SU-DHL-6 (cell line): ENCODE measurements at regions not wholly inside any gene's neighbourhood (a gene's known extent, or its start where the extent isn't known, plus 50 kb on each side); places are given as distances from the start of the nearest gene placed in this dataset.

ENCODE experiments used
- CTCF ChIP-seq: fragments of 200-600 bp; sonication (generic); IDR thresholded peaks from one replicate; pipeline ENCODE4 v1.5.1; 2017; ENCODE audit warnings: antibody characterized with exemption, mild to moderate bottlenecking, low read length, moderate library complexity; ENCODE audit not compliant: insufficient read depth, poor library complexity, severe bottlenecking
- EZH2phosphoT487 ChIP-seq: fragments of 200-600 bp; sonication (generic), shearing (Covaris generic); conservative IDR thresholded peaks from 2 replicates; pipeline ENCODE4 v1.6.1; 2018; ENCODE audit warnings: mild to moderate bottlenecking, antibody characterized with exemption, low read length, moderate library complexity, mixed read lengths

DNA sequence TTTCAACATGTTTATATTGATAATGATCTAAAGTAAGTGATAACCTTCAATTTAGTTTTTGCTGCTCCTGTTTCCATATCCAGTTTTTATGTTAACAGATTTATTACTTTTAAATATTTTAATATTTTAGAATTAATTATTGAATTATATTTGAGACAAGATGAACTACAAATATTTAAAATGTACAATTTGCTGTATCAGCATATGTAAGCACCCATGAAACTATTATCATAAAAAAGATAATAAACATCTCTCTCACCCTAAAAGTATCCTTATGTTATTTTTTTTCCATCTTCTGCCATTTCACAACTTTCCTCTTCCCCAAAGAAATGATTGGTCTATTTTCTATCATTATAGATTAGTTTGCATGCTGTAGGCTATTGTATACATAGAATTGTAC lies 1426.6 kb upstream of the PRR20A start:
- TF ChIP-seq CTCF (no peak), EZH2phosphoT487 (no peak)
